ENCODE measurements at regions not wholly inside any gene's neighbourhood (a gene's known extent, or its start where the extent isn't known, plus 50 kb on each side); places are given as distances from the start of the nearest gene placed in this dataset.

DNA sequence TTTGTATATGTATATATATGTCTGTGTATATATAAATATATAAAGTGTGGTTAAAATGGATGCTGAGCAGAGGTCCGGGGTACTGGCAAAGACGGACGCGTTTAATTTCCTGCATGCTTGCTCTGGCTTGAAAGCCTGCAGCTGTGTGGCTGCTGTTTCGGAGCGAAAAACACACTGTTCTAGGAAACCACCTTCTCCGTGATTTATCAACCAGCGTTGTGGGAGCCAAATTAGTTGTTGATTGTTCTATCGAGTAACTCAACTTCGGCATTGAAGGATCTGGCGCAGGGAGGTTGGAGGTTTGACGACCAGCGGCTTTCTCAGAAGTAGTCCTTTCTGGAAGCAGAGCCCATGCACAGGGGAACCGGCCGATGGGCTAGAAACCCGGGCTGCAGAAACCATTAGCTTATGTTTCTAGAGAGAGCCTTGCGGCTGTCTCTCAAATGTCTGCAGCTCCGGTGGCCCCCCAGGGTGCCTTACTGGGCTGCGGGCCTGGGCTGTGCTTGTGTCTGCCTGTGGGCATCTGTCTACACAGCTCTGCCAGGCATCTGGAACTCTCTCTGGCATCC is 81.8 kb downstream of the EDN3 start:
- TF ChIP-seq, protein P1, sequence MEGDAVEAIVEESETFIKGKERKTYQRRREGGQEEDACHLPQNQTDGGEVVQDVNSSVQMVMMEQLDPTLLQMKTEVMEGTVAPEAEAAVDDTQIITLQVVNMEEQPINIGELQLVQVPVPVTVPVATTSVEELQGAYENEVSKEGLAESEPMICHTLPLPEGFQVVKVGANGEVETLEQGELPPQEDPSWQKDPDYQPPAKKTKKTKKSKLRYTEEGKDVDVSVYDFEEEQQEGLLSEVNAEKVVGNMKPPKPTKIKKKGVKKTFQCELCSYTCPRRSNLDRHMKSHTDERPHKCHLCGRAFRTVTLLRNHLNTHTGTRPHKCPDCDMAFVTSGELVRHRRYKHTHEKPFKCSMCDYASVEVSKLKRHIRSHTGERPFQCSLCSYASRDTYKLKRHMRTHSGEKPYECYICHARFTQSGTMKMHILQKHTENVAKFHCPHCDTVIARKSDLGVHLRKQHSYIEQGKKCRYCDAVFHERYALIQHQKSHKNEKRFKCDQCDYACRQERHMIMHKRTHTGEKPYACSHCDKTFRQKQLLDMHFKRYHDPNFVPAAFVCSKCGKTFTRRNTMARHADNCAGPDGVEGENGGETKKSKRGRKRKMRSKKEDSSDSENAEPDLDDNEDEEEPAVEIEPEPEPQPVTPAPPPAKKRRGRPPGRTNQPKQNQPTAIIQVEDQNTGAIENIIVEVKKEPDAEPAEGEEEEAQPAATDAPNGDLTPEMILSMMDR (IDR thresholded peaks at IDR 0.05 in 2 of 3, conservative IDR thresholded peaks at IDR 0.05 in 1 of 3; ENCODE audit: insufficient read depth in 2 of 3, low read depth in 1 of 3, low read length in 3 of 3): no peak
- TF ChIP-seq, protein P2, sequence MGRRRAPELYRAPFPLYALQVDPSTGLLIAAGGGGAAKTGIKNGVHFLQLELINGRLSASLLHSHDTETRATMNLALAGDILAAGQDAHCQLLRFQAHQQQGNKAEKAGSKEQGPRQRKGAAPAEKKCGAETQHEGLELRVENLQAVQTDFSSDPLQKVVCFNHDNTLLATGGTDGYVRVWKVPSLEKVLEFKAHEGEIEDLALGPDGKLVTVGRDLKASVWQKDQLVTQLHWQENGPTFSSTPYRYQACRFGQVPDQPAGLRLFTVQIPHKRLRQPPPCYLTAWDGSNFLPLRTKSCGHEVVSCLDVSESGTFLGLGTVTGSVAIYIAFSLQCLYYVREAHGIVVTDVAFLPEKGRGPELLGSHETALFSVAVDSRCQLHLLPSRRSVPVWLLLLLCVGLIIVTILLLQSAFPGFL (CRISPR knock-in tag; IDR thresholded peaks at IDR 0.05): no peak
- TF ChIP-seq CREM (IDR thresholded peaks at IDR 0.05; ENCODE audit: low read depth) (no peak), RCOR1 (IDR thresholded peaks at IDR 0.05; ENCODE audit: borderline replicate concordance in 1 of 2, low read depth in 2 of 2, low read length in 2 of 2) (no peak), DACH1 (IDR thresholded peaks at IDR 0.05; ENCODE audit: partially characterized antibody) (no peak), ZNF766 (CRISPR knock-in tag; conservative IDR thresholded peaks at IDR 0.05) (no peak), PHF8 (IDR thresholded peaks at IDR 0.05; ENCODE audit: borderline replicate concordance, low read length) (no peak), HNRNPUL1 (IDR thresholded peaks at IDR 0.05; ENCODE audit: low read length) (no peak), CHD2 (IDR thresholded peaks at IDR 0.05; ENCODE audit: low read depth, low read length) (no peak), EP400 (IDR thresholded peaks at IDR 0.05) (no peak), MAFK (IDR thresholded peaks at IDR 0.05; ENCODE audit: low read length) (no peak)
- TF ChIP-seq, protein P3, sequence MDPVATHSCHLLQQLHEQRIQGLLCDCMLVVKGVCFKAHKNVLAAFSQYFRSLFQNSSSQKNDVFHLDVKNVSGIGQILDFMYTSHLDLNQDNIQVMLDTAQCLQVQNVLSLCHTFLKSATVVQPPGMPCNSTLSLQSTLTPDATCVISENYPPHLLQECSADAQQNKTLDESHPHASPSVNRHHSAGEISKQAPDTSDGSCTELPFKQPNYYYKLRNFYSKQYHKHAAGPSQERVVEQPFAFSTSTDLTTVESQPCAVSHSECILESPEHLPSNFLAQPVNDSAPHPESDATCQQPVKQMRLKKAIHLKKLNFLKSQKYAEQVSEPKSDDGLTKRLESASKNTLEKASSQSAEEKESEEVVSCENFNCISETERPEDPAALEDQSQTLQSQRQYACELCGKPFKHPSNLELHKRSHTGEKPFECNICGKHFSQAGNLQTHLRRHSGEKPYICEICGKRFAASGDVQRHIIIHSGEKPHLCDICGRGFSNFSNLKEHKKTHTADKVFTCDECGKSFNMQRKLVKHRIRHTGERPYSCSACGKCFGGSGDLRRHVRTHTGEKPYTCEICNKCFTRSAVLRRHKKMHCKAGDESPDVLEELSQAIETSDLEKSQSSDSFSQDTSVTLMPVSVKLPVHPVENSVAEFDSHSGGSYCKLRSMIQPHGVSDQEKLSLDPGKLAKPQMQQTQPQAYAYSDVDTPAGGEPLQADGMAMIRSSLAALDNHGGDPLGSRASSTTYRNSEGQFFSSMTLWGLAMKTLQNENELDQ (CRISPR knock-in tag; IDR thresholded peaks at IDR 0.05; ENCODE audit: borderline replicate concordance): no peak
- TF ChIP-seq, protein P4, sequence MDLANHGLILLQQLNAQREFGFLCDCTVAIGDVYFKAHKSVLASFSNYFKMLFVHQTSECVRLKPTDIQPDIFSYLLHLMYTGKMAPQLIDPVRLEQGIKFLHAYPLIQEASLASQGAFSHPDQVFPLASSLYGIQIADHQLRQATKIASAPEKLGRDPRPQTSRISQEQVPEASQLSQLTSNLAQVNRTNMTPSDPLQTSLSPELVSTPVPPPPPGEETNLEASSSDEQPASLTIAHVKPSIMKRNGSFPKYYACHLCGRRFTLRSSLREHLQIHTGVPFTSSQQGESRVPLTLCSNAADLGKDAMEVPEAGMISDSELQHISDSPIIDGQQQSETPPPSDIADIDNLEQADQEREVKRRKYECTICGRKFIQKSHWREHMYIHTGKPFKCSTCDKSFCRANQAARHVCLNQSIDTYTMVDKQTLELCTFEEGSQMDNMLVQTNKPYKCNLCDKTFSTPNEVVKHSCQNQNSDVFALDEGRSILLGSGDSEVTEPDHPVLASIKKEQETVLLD (IDR thresholded peaks at IDR 0.05): no peak

Data from K562 (cell line).